ENCODE measurements at regions not wholly inside any gene's neighbourhood (a gene's known extent, or its start where the extent isn't known, plus 50 kb on each side); places are given as distances from the start of the nearest gene placed in this dataset.

- Mint-ChIP-seq H3K4me1 (no peaks in the 10 kb centered on the region), H3K27me3 (peaks cover 22% of the 10 kb centered on the region), H3K36me3 (ENCODE audit: low read depth) (no peaks in the 10 kb centered on the region), H3K27ac (no peak overlapping the region), H3K9me3 (peaks cover 5% of the 10 kb centered on the region), H3K4me3 (no peak overlapping the region)
- intact Hi-C loops (cut with micrococcal nuclease): no loop called here
- DNase-seq: no peak
These were observed 85.1 kb upstream of the ZPBP start for GRCh38 chr7:50178166-50178565.

GRCh38 chr7:50174948-50175347 is 81.9 kb upstream of the ZPBP start:
- no peak overlapping the region for H3K4me3 Mint-ChIP-seq
- H3K27ac Mint-ChIP-seq: no peak overlapping the region
- intact Hi-C loops (cut with micrococcal nuclease): no loop called here
- peaks cover 5% of the 10 kb centered on the region for H3K9me3 Mint-ChIP-seq
- no peak for DNase-seq
- H3K27me3 Mint-ChIP-seq: peaks cover 35% of the 10 kb centered on the region
- H3K4me1 Mint-ChIP-seq: no peaks in the 10 kb centered on the region
- no peaks in the 10 kb centered on the region for H3K36me3 Mint-ChIP-seq (ENCODE audit: low read depth)

DNA sequence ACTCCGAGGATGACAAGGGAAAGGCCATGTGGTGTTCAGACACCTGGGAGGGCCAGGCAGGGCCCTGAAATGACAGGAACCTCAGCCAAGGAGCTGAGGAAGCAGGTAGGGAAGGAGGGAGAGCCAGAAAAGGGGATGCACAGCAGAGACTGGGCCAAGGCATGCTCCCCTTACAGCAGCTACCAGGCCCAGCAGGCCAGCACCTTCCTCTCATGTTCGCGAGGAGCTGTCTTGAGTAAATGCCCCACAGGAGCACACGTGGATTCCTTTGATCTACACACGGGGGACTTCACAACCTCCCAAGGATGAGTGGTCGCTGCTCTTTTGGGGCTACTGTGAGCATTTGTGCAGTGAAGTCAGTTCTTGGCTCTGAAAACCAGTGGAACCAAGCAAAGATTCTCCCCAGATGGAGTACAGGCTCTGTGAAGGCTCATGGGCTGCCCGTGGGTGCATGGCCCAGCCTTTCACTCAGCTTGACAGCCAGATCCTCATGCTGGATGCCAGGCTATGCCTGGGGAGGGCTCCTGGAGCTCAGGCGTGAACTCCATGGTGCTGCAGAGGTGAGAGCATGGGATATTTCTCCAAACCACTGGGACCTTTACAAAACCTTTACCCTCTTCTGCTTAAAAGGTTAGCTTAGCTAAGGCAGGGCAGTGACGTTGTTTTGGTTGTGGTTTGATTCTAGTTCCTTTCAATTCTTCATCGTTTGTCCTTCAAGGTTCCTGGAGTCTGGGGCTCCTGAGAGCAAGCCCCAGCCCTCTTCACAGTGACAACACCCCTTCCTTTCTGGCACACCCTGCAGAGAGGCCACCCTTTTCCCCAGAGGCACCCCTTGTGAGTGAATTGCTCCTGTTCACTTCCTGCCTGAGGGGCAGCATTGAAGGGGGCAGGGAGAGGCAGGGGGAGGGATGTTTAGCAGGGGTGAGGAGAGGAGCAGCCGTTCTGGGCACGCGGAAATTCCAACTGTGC is 74.2 kb upstream of the ZPBP start:
- peaks cover 10% of the 10 kb centered on the region for H3K27me3 Mint-ChIP-seq
- H3K36me3 Mint-ChIP-seq (ENCODE audit: low read depth): no peaks in the 10 kb centered on the region
- intact Hi-C loops (cut with micrococcal nuclease): no loop called here
- peak overlapping the region; percentile 88 for H3K27ac Mint-ChIP-seq
- H3K9me3 Mint-ChIP-seq: no peaks in the 10 kb centered on the region
- H3K4me3 Mint-ChIP-seq: peak overlapping the region; percentile 40
- H3K4me1 Mint-ChIP-seq: peaks cover 43% of the 10 kb centered on the region
- DNase-seq: peak; percentile 77

GRCh38 chr7:50164559-50165170 is 71.6 kb upstream of the ZPBP start:
- H3K27ac Mint-ChIP-seq: peak overlapping the region; percentile 69
- no peaks in the 10 kb centered on the region for H3K36me3 Mint-ChIP-seq (ENCODE audit: low read depth)
- peak overlapping the region; percentile 67 for H3K4me3 Mint-ChIP-seq
- DNase-seq: peak; percentile 78
- H3K4me1 Mint-ChIP-seq: peaks cover 50% of the 10 kb centered on the region
- no peaks in the 10 kb centered on the region for H3K9me3 Mint-ChIP-seq
- intact Hi-C loops (cut with micrococcal nuclease): no loop called here
- H3K27me3 Mint-ChIP-seq: no peaks in the 10 kb centered on the region

DNA sequence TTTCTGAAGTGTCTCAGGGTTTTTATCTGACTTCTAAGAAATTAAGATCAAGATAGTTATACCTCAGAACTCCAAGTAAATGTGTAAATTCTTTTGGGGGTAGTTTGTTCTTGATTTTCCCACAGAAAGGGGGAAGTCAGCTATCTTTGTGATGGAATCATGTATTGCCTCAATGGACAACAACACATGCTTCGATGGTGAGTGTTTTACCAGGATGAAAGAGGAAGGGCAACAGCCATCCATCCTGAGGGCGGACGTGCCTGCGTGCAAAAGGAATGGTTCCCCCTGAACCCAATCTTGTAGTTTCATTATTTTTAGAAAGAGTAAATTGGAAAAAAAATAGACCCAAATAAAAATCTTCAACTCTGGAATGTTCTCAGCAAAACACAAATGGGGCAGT is 67.2 kb upstream of the ZPBP start:
- Mint-ChIP-seq H3K4me1 (peaks cover 48% of the 10 kb centered on the region), H3K27ac (no peak overlapping the region), H3K27me3 (no peaks in the 10 kb centered on the region), H3K4me3 (no peak overlapping the region), H3K36me3 (ENCODE audit: low read depth) (no peaks in the 10 kb centered on the region), H3K9me3 (peaks cover 3% of the 10 kb centered on the region)
- intact Hi-C loops (cut with micrococcal nuclease): no loop called here
- no peak for DNase-seq

DNA sequence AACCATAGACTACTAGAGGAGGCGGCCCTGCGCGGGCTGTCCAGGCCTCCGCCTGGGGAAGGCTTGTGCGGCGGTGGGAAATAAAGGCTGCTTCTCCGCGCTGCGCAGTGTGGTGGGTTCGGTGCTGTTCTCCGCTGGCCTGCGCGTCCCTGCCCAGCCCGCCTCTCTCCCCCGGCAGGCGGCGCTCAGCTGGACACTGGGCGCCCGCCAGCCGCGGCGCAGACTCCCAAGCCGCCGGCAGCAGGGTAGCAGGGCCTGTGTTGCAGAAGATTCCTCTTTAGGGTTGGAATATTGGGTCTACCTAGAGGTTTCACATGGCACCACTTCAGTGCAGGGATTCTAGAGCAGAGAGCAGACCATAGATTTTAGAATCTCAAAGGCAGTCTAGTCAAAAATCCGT is 66.1 kb upstream of the ZPBP start:
- no peaks in the 10 kb centered on the region for H3K36me3 Mint-ChIP-seq (ENCODE audit: low read depth)
- peaks cover 39% of the 10 kb centered on the region for H3K4me1 Mint-ChIP-seq
- H3K27ac Mint-ChIP-seq: no peak overlapping the region
- intact Hi-C loops (cut with micrococcal nuclease): no loop called here
- peak; percentile 52 for DNase-seq
- H3K27me3 Mint-ChIP-seq: no peaks in the 10 kb centered on the region
- H3K9me3 Mint-ChIP-seq: peaks cover 7% of the 10 kb centered on the region
- H3K4me3 Mint-ChIP-seq: no peak overlapping the region

DNA sequence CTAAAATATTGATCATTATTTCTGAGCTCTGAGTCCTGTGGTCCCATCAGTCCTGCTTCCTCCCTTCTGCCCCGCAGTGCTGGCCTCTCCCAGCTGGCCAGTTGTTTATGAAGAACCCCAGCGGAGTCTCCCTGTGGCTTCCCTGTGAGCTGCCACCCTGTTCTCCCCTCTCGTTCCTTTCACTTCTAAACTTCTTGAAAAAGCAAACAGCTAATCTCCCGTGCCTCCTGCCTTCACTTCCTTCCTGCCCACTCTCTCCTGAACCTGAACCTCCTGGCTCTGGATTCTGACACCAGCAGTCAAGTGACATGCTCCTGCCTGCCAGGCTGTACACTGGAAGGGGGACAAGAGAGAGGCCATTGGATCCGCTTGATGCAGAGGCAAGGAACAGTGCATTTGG is 63.7 kb upstream of the ZPBP start:
- intact Hi-C loops (cut with micrococcal nuclease): loop anchor here (1.0 to 2.0 kb wide), 3 partner anchors 8 to 49 kb away; no protein-coding TSS in a partner anchor
- H3K9me3 Mint-ChIP-seq: peaks cover 8% of the 10 kb centered on the region
- H3K36me3 Mint-ChIP-seq (ENCODE audit: low read depth): no peaks in the 10 kb centered on the region
- peak overlapping the region; percentile 50 for H3K4me3 Mint-ChIP-seq
- H3K27me3 Mint-ChIP-seq: no peaks in the 10 kb centered on the region
- H3K27ac Mint-ChIP-seq: peak overlapping the region; percentile 85
- peak; percentile 65 for DNase-seq
- peaks cover 31% of the 10 kb centered on the region for H3K4me1 Mint-ChIP-seq

- H3K4me1 Mint-ChIP-seq: peaks cover 32% of the 10 kb centered on the region
- H3K27me3 Mint-ChIP-seq: no peaks in the 10 kb centered on the region
- peak overlapping the region; percentile 85 for H3K27ac Mint-ChIP-seq
- intact Hi-C loops (cut with micrococcal nuclease): loop anchor here (1.0 to 2.0 kb wide), 3 partner anchors 8 to 49 kb away; no protein-coding TSS in a partner anchor
- no peaks in the 10 kb centered on the region for H3K36me3 Mint-ChIP-seq (ENCODE audit: low read depth)
- H3K9me3 Mint-ChIP-seq: peaks cover 8% of the 10 kb centered on the region
- peak overlapping the region; percentile 50 for H3K4me3 Mint-ChIP-seq
- DNase-seq: peak; percentile 56
These were observed 63.1 kb upstream of the ZPBP start for GRCh38 chr7:50156163-50156562.

DNA sequence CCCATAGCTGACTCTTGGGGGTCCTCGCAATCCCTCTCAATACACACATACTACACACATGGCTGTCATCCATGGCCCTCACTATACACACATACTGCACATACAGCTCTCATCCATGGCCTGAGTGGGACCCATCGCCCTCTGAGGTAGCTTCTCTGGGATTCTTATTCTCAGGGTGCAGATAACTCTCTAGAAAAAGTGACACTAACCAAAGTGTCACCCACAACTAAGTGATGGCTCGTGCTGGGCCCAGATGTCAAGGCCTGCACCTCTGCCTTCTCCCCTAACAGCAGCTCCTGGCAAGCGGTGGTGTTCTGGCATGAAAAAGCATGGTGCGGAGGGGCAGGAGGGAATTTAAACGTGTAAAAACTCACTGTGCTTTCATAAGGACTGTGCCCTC is 62.7 kb upstream of the ZPBP start:
- Mint-ChIP-seq H3K27ac (peak overlapping the region; percentile 85), H3K36me3 (ENCODE audit: low read depth) (no peaks in the 10 kb centered on the region), H3K4me3 (peak overlapping the region; percentile 50), H3K4me1 (peaks cover 33% of the 10 kb centered on the region), H3K27me3 (no peaks in the 10 kb centered on the region), H3K9me3 (peaks cover 8% of the 10 kb centered on the region)
- DNase-seq: peak; percentile 59
- intact Hi-C loops (cut with micrococcal nuclease): loop anchor here (1.0 to 2.0 kb wide), 3 partner anchors 7 to 50 kb away; no protein-coding TSS in a partner anchor

GRCh38 chr7:50153995-50154394 is 60.9 kb upstream of the ZPBP start:
- DNase-seq: peak; percentile 37
- no peaks in the 10 kb centered on the region for H3K36me3 Mint-ChIP-seq (ENCODE audit: low read depth)
- H3K27me3 Mint-ChIP-seq: no peaks in the 10 kb centered on the region
- H3K9me3 Mint-ChIP-seq: peaks cover 8% of the 10 kb centered on the region
- no peak overlapping the region for H3K27ac Mint-ChIP-seq
- no peak overlapping the region for H3K4me3 Mint-ChIP-seq
- intact Hi-C loops (cut with micrococcal nuclease): no loop called here
- H3K4me1 Mint-ChIP-seq: peaks cover 43% of the 10 kb centered on the region

GRCh38 chr7:50153148-50153547 is 60.1 kb upstream of the ZPBP start:
- no peaks in the 10 kb centered on the region for H3K27me3 Mint-ChIP-seq
- intact Hi-C loops (cut with micrococcal nuclease): no loop called here
- DNase-seq: peak; percentile 49
- H3K4me1 Mint-ChIP-seq: peaks cover 51% of the 10 kb centered on the region
- H3K36me3 Mint-ChIP-seq (ENCODE audit: low read depth): no peaks in the 10 kb centered on the region
- no peak overlapping the region for H3K27ac Mint-ChIP-seq
- H3K9me3 Mint-ChIP-seq: peaks cover 8% of the 10 kb centered on the region
- H3K4me3 Mint-ChIP-seq: no peak overlapping the region

- Mint-ChIP-seq H3K4me3 (no peak overlapping the region), H3K36me3 (ENCODE audit: low read depth) (no peaks in the 10 kb centered on the region), H3K9me3 (peaks cover 8% of the 10 kb centered on the region), H3K27me3 (no peaks in the 10 kb centered on the region), H3K4me1 (peaks cover 55% of the 10 kb centered on the region), H3K27ac (no peak overlapping the region)
- intact Hi-C loops (cut with micrococcal nuclease): no loop called here
- no peak for DNase-seq
These were observed 59.4 kb upstream of the ZPBP start for GRCh38 chr7:50152486-50152885.

DNA sequence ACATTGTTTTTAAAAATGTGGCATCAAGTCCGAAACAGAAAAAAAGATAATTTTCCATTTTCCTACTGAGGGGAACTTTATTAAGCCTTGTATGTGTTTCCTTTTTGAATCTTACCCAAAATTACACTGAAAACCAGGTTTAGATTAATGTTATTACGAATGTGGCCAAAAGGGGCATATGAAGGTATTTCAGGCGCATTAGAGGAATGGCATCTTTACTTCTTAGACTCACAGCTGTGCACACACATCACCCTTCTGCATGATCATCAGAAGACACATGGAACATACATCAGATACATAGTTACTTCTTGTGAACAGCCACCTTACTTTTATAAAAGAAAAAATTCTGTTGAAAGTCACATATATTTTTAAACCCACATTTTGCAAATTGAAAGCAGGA is 58.6 kb upstream of the ZPBP start:
- Mint-ChIP-seq H3K27me3 (no peaks in the 10 kb centered on the region), H3K4me3 (no peak overlapping the region), H3K9me3 (peaks cover 8% of the 10 kb centered on the region), H3K27ac (no peak overlapping the region), H3K4me1 (peaks cover 54% of the 10 kb centered on the region), H3K36me3 (ENCODE audit: low read depth) (no peaks in the 10 kb centered on the region)
- DNase-seq: no peak
- intact Hi-C loops (cut with micrococcal nuclease): no loop called here

DNA sequence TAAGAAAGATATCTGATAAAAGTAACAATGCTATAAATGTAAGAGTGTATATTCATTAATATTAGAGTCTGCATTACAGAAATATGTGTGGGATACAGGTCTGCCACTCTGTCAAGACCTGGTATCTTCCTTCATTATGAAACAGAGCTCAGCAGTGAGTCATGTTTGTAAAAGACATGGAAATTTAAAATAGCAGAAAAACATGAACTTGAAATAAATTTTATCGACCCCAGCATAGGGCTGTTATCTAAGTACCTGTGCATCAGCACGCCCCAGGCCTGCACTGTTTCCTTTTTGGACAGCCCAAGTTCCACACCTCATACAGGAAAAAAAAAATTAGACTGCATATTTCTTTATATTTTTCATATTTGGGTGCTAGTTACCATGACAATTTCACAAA is 58.0 kb upstream of the ZPBP start:
- peaks cover 54% of the 10 kb centered on the region for H3K4me1 Mint-ChIP-seq
- DNase-seq: no peak
- H3K9me3 Mint-ChIP-seq: peaks cover 8% of the 10 kb centered on the region
- no peak overlapping the region for H3K4me3 Mint-ChIP-seq
- no peaks in the 10 kb centered on the region for H3K36me3 Mint-ChIP-seq (ENCODE audit: low read depth)
- intact Hi-C loops (cut with micrococcal nuclease): no loop called here
- H3K27me3 Mint-ChIP-seq: no peaks in the 10 kb centered on the region
- H3K27ac Mint-ChIP-seq: no peak overlapping the region
